HG03565 (cell line): ENCODE measurements at regions not wholly inside any gene's neighbourhood (a gene's known extent, or its start where the extent isn't known, plus 50 kb on each side); places are given as distances from the start of the nearest gene placed in this dataset.
"Not testable (repeated sequence)": the region's sequence is repeated elsewhere in the genome, so short reads cannot be mapped to it uniquely, and the experiment has no call there.

Source experiments
- ATAC-seq: cut with Tn5 transposase; IDR thresholded peaks from one replicate; pipeline ENCODE4 v1.9.1; 2021; ENCODE audit warnings: mild to moderate bottlenecking, moderate library complexity; ENCODE audit not compliant: unreplicated experiment

- ATAC-seq = no peak
These were observed 159.6 kb upstream of the IGFBP3 start for GRCh38 chr7:46080595-46081159.

GRCh38 chr7:46079421-46079820 is 158.3 kb upstream of the IGFBP3 start:
- no peak for ATAC-seq

GRCh38 chr7:46076527-46076926 is 155.5 kb upstream of the IGFBP3 start:
- no peak for ATAC-seq

- no peak for ATAC-seq
These were observed 151.7 kb upstream of the IGFBP3 start for GRCh38 chr7:46072722-46073121.

GRCh38 chr7:46071601-46072000 is 150.5 kb upstream of the IGFBP3 start:
- ATAC-seq = no peak

- ATAC-seq = no peak
These were observed 150.0 kb upstream of the IGFBP3 start for GRCh38 chr7:46071076-46071475.

- ATAC-seq = no peak
These were observed 147.1 kb upstream of the IGFBP3 start for GRCh38 chr7:46068159-46068558.

GRCh38 chr7:46059308-46060020 is 138.4 kb upstream of the IGFBP3 start:
- ATAC-seq = no peak

GRCh38 chr7:46058086-46058823 is 137.2 kb upstream of the IGFBP3 start:
- ATAC-seq = peak; percentile 49

GRCh38 chr7:46054915-46055314 is 133.8 kb upstream of the IGFBP3 start:
- no peak for ATAC-seq

- ATAC-seq = no peak
These were observed 133.2 kb upstream of the IGFBP3 start for GRCh38 chr7:46054272-46054671.

- ATAC-seq = no peak
These were observed 126.5 kb upstream of the IGFBP3 start for GRCh38 chr7:46047581-46047980.

GRCh38 chr7:46043338-46043737 is 122.3 kb upstream of the IGFBP3 start:
- not testable (repeated sequence) for ATAC-seq

GRCh38 chr7:46039813-46040212 is 118.7 kb upstream of the IGFBP3 start:
- not testable (repeated sequence) for ATAC-seq

- ATAC-seq = no peak
These were observed 114.1 kb upstream of the IGFBP3 start for GRCh38 chr7:46035166-46035565.

GRCh38 chr7:46034056-46034768 is 113.1 kb upstream of the IGFBP3 start:
- ATAC-seq = no peak

GRCh38 chr7:46033592-46033991 is 112.5 kb upstream of the IGFBP3 start:
- no peak for ATAC-seq

GRCh38 chr7:46032942-46033341 is 111.9 kb upstream of the IGFBP3 start:
- ATAC-seq = no peak

- ATAC-seq = no peak
These were observed 111.3 kb upstream of the IGFBP3 start for GRCh38 chr7:46032353-46032752.

GRCh38 chr7:46029111-46029704 is 108.1 kb upstream of the IGFBP3 start:
- no peak for ATAC-seq

GRCh38 chr7:46028246-46028645 is 107.2 kb upstream of the IGFBP3 start:
- no peak for ATAC-seq
